GM11168 (cell line): ENCODE measurements at regions not wholly inside any gene's neighbourhood (a gene's known extent, or its start where the extent isn't known, plus 50 kb on each side); places are given as distances from the start of the nearest gene placed in this dataset.

ENCODE experiments used
- in situ Hi-C: fragments of 300-500 bp; cut with MboI; formaldehyde crosslinking; loops from one replicate; pipeline ENCODE4 v1.12.0; 2022; ENCODE audit warnings: low sequenced_read_pairs; ENCODE audit not compliant: unreplicated experiment

DNA sequence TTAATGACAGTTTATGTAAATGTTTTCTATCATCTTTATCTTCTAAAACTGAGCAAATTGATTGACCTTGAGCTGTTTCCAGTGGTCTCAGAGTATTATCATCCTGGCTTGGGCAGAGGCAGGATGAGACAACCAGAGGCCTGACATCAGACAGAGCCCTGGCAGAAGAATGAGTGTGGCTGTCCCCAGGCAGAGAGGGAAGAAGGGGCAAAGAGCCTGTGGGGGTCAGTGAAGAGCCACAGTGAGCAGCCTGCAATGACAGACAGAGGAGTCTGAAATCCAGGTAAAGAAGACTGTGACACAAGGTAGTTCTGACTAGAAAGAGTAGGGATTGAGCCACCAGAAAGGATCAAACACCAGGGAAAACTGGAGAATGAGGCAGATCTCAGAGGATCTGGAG lies 182.4 kb upstream of the ARSJ start:
- in situ Hi-C loops, result no loop called here

DNA sequence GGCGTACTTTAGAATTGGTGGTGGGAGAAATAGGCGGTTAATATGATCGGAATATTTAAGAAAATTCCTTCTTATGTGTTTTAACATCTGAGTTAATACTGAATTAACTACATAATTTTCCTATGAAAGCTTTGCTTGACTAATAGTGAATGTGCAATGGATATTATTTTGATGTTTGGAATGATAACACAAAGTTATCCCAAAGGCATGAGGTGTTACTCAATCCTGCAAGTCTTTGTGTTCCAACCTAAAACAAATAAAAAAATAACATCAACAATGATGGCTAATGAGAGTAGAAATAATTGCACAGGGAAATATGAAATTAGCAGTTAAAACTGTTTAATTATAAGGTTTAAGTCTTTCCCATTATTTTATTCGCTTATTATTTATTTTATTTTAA lies 183.6 kb upstream of the ARSJ start:
- in situ Hi-C loops, result no loop called here

DNA sequence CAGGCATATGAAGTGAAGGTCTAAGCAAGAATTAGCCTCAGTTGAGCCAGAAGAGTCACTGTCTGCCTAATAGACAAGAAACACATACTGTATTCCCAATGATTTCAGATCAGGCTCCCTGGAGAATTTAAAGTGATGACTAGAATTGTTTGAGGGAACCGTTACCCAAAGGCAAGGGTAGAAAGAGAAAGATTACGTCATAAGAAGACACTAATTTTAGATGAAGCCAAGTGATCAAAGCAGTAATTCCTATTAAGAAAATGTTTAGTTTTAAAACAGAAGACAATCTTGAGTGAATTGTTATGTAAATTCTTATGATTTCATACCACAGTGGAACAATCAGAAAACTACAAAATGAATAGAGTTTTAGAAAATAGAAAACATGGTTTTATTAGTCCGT lies 194.5 kb upstream of the ARSJ start:
- in situ Hi-C loops, result no loop called here

DNA sequence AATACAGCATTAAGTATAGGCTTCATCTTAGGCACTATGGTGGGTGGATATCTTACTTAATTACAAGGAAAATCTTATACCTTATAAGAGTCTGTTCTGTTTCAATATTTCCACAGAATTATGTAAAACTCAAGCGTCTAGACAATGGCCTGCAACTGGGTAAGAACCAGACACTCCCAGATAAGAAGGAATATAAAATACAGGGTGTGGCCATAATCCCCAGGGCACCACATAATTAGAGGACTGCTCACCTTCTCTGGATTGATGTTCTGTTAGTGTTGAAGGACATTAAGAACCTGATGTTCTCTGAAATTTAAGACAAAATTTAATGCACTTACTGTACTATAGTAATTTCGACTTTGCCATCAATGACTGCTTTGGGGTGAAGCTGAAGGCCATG lies 198.2 kb upstream of the ARSJ start:
- in situ Hi-C loops, result no loop called here

DNA sequence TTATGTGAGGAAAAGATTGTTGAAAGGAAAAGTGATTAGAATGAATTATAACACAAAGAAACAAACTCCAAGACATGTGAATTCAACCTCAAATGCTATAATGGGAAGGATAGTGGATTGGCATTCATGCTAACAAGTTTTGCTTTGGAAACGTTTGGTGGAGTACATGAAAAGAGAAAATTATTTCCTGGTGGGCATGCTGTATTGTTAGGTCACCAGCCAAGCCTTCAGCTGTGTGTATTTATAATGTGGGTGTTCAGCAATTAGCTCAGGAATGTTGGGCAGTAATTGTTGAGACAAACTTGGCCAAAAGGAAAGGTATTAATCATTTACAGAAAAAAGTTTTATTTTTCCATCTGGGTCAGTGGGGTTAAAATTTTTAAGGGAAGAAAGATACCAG lies 198.9 kb upstream of the ARSJ start:
- in situ Hi-C loops, result no loop called here

DNA sequence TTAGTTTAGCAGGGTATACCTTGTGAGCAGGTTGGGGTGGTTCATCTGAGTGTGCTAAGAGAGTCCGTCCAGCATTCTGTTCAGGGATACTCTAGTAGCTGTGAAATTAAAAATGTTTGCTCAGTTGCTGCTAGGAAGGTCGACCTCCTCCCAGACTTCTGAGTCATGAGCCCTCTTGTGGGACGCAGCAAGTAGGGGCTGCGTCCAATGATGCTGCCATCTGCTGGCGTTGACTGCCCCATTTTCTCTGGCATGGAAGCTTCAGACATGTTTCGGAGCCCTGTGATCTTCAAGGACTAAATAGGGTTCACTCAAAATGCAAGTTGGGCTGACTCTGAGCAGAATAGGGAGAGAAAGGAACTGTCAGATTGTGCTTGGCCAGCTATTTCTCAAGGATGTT lies 201.0 kb upstream of the ARSJ start:
- in situ Hi-C loops, result no loop called here

DNA sequence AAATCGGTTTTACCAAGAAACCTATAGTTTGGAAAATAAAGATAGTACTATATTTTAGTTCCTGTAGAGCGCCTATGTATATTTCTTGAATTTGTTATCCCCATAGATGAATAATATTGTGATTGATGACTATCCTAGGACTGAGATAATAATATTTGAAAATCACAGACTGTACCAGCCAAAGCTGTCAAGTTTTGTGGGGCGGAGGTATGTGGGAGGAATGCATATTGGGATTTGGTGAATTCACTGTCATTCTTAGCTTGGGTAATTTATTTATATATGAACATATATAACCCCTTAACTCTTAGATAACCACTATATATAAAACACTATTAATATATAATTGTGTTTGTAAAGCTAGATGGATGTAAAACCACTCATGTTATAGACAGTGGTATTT lies 205.5 kb upstream of the ARSJ start:
- in situ Hi-C loops, result no loop called here

DNA sequence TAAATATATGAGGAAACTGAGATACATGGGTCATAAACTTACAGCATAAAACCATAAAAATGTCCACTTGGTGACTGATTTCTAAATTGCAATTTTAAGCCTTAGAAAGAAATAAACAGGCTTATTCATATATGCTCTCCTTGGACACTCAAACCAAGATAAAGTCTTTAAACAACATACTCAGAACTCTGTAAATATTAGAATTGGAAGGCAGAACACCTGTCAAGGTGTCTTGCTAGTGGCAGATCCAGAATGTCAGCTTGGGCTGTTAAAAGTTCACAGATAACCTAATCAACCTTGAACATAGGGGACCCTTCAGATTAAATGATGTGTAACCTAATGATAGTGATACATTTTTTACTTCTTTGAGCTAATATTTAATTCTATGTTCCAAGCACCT lies 208.1 kb upstream of the ARSJ start:
- in situ Hi-C loops, result no loop called here

DNA sequence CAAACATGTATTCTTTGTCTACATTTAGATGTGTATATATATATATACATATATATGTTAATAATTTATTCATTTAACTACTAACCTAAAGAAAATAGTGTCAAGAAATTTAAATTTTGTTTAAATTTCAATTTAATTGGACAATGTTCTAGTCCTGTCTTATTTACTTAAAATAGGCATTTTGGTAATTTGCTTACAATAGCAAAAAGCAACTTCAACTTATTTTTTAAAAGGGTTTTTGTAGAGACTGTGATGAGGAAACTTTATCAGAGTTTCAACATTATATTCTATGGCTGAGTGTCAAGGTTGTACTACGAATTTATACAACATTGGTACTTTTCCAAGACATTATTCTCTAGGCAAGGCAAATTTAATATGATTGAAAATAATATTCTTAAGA lies 212.0 kb upstream of the ARSJ start:
- in situ Hi-C loops, result no loop called here

DNA sequence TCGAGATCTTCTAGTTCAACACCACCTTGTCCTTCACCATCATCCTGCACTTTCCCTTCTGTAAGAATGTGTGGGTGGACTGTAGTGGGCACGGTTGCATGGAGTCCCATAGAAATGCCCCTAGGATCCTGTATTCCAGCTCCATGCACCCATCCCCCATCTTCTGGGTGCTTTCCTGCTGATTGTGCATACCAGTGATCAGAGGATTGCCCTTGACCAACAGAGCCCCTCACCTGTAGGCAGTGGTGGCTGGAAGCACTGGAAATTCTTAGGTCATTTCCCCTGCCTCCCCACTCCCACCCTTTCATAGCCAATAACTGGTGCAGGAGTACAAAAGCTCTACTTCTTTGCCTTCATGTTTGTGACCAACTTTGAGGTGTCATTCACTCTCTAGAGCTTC lies 213.4 kb upstream of the ARSJ start:
- in situ Hi-C loops, result no loop called here

DNA sequence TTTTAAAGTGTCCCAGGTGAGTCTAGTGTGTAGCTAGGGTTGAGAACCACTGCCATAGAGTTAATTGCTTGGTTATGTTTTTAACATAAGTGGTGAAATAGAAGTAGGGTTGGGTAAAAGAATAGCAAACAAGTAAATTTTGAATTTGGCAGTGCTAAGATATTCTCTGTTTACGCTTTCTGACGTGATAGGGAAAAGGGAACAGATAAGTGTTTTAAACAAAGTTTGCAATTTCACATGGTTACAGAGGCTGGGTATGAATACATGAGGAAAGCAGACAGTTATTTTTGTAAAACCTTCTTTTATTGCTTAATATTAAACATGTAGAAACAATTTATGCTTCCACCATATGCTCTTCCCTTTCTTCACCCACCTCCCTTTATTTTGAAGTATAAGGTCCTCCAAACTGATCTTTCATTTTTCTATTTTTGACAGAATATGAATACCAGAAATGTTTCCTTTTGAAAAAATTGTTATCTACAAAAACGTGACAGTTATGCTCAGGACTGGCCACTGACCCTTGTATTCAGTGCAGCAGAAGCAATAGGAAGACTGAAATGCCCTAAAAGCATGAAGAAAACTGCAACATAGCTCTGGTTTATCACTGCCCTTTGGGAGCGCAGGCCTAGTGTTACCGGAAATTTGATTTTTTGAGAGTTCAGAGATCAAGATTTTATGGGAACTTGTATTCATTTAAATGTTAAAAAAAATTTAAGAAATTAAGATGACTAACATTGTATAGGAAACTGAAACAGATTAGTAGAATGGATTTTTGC lies 214.4 kb upstream of the ARSJ start:
- in situ Hi-C loops, result no loop called here

DNA sequence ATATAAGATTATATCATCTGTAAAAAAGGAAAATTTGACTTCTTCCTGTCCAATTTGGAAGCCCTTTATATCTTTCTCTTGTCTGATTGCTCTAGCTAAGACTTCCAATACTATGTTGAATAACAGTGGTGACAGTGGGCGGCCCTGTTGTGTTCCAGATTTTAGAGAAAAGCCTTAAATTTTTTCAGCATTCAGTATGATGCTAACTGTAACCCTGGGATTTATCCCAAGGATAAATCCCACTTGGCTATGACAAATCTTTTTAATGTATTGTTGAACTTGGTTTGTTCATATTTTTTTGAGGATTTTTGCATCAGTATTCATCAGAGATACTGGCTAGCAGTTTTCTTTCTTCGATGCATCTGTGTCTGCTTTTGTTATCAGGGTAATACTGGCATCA lies 217.2 kb upstream of the ARSJ start:
- in situ Hi-C loops, result no loop called here

DNA sequence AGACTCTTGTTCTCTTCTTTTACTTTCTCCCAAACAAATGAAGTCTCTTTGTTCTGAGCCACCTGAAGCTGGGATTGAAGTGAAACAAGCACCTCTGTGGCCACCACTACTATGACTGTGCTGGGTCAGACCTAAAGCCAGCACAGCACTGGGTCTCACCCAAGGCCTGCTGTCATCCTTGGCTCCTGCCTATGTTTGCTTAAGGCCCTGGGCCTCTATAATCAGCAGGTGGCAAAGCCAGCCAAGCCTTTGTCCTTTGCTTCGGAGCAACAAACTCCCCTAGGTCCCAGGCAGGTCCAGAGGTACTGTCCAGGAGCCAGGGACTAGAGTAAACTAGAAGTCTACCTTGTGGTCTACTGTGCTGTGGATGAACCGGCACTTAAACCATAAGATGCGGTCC lies 220.6 kb upstream of the ARSJ start:
- in situ Hi-C loops, result no loop called here

DNA sequence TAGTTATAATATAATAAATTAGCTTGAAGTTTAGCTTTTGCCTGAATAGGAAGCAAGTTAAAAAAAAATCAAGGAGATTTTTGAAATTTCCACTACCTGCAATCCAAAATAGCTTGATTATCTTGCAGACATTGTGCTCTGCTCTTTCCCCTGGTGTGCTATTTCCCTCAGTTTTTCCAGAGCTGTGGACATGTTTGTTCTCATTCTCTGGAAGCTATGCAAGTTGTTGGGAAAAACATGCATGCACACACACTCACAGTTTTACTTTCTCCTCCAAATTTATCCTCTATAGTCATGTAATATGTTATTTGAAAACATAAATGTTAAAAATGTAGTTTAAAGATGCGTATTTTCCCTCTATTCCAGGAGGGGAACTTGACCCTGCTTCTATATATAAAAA lies 225.8 kb upstream of the ARSJ start:
- in situ Hi-C loops, result no loop called here

DNA sequence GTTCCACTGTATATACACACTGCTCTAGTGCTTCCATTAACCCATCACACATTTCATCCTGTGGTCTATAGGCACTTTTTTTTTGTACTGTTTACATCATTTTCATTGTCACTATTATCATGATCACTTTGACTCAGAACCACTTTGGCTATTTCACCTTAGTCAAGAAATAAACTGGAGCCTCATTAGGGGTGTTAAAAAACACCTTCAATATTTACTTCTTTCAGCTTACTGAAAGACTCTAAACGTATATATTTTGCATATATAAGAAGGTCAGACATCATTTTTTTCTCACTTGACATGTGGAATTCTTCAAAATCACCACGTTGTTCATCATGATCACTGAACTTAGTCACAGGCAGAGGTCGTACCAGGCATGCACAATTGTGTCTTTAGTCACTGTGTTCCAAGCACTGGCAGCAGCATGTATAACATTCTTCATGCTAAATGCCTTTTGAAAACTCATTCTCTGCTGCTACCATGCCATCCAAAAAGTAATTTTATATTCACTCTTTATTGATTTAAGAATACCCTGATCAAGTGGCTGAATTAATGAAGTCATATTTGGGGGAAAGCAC lies 229.2 kb upstream of the ARSJ start:
- in situ Hi-C loops, result no loop called here

DNA sequence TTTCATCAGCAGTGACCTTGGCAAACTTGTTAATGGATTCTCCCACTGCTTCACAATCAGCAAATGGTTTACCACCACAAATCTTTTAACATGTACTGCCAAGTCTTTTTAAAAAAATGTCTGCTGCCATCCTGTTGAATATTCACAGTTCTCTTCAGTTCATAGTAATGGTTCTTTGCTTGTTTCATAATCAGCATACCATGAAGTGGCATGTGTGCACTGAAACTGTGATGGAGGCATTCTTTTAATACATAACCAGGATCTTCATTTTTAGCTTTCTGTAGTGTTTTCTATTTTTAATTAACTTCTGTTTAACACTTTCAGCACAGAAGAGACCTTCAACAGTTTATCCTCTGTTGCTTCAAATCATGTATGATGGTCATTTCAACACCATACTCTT lies 230.1 kb upstream of the ARSJ start:
- in situ Hi-C loops, result no loop called here

DNA sequence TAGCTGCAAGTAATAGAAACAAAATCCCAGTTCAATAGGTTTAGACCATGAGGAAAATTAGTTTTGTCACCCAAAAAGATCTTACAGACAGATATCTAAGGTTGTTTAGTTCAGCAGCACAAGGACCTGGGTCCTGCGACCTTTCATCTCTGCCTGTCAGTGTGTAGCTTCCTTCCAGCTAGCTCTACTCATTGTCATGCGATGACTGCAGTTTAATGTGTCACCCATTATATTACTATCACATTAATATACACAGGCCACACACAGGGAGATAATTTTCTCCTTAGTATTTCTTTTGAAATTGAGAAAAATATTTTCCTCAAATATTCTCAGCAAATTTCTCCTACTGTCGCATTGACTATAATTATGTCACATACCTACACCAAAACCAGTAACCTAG lies 232.1 kb upstream of the ARSJ start:
- in situ Hi-C loops, result no loop called here

DNA sequence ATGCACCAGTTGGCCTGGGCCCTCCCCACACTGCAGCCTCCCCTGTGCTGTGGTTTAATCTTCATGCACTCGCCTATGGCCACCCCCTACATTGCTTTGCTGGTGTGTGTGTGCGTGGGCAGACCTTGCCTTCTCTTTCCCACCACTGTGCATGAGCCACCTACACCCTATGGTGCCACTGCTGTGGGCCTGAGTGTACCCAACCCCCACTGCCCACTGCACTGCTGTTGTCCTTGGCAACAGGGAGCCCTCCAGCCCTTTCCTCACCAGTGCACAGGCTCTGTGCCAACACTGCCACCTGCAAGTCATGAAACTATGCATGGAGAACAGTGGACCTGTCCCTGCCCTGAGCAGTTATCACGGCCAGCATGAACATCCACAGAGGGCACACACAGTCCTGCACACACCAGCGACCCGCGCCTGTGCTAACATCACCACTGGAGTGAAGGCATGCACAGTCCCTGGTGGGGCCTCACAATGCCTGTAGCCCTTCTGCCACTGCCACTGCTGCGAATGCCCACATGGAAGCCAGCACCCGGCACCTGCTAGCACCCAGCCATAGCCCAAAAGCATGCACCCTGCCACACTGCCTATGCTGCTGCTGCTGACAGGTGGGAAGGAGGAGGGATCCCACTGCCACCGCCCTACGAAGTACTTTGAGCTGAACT lies 237.8 kb upstream of the ARSJ start:
- in situ Hi-C loops, result no loop called here

DNA sequence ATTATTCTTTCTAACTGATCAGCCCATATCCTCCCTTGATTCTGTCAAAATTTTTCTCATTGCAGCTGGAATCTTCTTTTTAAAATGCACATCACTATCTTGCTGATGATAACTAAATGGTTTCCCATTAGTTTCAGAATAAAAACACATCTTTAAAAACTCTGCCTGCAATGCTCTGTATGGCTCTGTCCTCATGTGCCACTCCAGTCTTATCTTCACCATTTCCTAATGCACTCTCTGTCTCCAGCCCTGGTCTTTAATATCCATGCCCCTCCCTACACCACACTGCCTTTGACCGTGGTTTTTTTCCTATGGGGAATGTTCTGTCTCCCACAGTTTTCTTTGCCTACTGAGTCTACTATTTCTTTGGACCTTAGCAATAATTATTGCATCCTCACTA lies 244.1 kb upstream of the ARSJ start:
- in situ Hi-C loops, result no loop called here

DNA sequence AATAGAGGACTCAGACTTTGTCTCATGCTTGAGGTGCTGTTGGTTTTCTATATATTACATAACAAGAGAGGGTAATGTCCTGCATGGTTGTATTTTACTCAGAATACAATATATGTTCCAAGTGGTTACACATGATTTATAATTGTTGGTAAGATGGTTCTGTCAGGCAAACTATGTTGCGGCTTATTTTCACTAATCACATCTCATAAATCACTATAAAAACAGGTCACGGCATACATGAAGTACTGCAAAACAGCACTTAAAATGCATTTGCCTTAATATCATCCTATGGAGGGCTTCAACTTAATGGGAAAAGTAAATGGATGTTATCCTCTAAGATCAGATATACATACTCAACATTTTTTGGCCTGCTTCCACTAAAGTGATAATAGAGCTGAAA lies 246.0 kb upstream of the ARSJ start:
- in situ Hi-C loops, result no loop called here

DNA sequence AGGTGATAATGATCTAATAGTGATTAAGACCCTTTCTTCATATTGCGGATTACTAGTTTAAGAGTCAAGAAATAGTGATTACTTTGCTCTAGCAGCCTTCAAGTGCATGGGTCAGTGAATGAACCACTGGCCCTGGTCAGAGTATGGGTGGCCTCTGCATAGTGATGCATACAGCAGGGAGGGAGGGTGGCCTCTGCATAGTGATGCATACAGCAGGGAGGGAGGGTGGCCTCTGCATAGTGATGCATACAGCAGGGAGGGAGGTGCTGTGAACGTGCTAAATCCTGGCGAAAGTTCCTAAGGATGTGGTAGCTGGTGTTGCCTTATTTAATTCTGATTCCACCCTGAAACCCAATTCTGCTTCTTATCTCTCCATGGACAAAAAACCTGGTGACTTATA lies 246.7 kb upstream of the ARSJ start:
- in situ Hi-C loops, result no loop called here
